NCI-H2029 (cell line): ENCODE measurements at regions not wholly inside any gene's neighbourhood (a gene's known extent, or its start where the extent isn't known, plus 50 kb on each side); places are given as distances from the start of the nearest gene placed in this dataset.

Source experiments
- DNase-seq: peaks from one replicate; lab custom pipeline; 2025; lab: John Stamatoyannopoulos, UW

GRCh38 chr4:119932277-119932676, 134.4 kb downstream of the MAD2L1 start:
- DNase-seq = no peak

DNA sequence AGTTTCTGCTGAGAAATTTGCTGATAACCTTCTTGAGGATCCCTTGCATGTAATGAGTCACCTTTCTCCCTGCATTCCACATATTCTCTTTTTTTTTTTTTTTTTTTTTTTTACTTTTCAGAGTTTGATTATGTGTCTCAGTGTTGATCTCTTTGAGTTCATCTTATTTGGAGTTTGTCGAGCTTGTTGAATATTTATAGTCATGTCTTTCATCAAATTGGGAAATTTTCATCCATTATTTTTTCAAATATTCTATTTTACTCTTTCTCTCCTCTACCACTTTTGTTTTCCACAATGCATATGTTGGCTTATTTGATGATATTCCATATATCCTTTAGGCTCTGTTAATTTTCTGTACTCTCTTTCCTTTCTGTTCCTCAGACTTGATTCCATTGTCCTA, 136.1 kb downstream of the MAD2L1 start:
- no peak for DNase-seq

DNA sequence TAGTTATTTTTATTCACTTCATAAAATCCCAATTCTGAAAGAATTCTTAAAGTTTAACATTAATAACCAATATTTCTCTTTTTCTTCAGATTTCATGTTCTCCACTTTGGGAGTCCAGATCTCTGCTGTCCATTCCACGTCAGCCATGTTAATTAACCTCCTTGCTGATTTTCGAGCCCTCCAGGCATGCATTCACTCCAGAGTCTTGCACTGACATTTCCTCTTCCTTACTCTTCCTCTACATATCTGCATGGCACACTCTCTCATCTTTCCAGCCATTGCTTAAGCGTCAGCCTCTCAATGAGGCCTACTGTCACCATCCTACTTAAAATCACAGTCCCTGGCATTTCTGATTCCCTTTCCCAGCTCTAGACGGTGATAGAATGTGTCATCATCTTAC, 144.8 kb downstream of the MAD2L1 start:
- DNase-seq = no peak

- no peak for DNase-seq
Measured at GRCh38 chr4:119906277-119906676, 160.4 kb downstream of the MAD2L1 start.

DNA sequence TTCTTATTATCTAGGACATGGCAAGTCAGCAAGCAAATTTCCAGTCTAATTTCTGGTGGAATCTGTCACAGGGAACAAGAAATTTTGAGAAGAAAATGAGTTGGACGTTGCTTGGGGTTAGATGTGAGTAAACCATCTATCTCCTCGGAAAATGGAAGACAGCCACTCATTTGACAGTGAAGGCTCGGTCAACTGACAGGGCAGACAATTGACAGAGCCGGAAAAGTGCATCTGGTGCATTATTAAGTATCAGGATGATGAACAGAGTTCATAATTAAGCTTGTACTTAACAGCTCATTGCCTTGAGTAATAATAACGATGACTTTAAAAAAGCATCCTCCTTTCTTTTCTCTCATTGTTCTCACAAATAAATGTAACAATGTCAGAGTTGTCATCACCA, 168.4 kb downstream of the MAD2L1 start:
- DNase-seq = no peak

DNA sequence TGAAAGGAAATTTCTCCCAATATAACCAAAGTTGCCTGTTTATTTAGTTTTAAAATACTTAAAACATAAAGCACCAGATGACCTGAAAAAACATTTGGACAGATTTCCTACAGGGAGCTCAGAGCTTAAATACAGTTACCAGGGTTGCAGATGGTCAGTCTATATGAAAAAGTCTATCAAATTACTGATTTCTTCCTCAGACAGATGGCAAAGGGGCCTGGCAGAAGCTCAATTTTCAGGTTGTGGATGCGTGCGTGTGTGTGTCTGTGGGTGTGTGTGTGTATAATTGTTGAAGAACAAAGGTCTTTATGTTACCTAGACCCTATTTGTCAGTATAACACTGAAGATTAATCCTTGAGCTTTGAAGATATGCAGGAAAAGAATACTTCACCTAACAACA, 169.4 kb downstream of the MAD2L1 start:
- DNase-seq = no peak

- DNase-seq = no peak
Measured at GRCh38 chr4:119894650-119895208, 171.9 kb downstream of the MAD2L1 start.

DNA sequence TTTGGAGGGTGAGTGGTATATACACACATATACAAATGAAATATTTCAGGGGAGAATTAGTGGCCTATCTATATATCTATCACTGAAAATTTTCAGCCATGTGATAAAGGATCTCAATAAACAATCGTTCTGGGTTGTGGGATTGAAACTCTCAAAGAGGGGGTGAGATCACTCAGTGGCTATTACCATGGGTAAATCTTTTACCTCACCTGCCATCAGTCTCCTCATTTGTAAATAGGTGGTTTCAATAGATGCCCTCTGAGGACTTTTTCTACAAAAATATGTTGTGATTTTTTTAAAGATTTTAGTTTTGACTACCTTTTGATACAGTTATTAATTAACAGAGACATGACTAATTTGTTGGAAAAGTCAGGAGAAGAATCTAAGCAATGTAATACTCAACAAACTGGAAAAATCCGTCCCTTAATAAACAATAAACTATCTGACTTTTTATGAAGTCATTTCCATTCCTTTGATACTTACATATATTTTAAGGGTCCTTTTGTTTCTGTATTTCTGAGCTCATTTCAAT, 192.8 kb downstream of the MAD2L1 start:
- DNase-seq = no peak

- DNase-seq = no peak
Measured at GRCh38 chr4:119873132-119873531, 193.5 kb downstream of the MAD2L1 start.

GRCh38 chr4:119872371-119873016, 194.2 kb downstream of the MAD2L1 start:
- no peak for DNase-seq

GRCh38 chr4:119870856-119871255, 195.8 kb downstream of the MAD2L1 start:
- DNase-seq = no peak

GRCh38 chr4:119865789-119866188, 200.9 kb downstream of the MAD2L1 start:
- DNase-seq = no peak

- no peak for DNase-seq
Measured at GRCh38 chr4:119865389-119865788, 201.3 kb downstream of the MAD2L1 start.

GRCh38 chr4:119861731-119862130, 204.9 kb downstream of the MAD2L1 start:
- no peak for DNase-seq

DNA sequence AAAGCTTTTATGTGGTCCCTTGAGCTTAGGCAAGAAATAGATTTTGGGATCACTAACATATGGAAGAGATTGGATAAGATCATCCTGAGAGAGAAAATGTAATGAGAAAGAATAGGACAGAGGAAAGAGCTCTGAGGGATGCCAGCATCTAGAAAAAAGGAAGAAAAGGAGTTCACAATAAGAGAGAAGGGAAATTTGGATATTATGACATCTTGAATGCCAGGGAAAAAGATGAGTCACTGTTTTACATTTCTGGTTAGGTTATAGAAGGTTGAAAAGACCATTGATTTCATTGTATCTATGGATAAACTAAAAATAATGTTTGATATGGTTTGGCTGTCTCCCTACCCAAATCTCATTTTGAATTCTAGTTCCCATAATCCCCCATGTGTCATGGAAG, 208.5 kb downstream of the MAD2L1 start:
- DNase-seq = no peak

GRCh38 chr4:119854364-119854763, 212.3 kb downstream of the MAD2L1 start:
- DNase-seq = no peak

GRCh38 chr4:119851649-119852048, 215.0 kb downstream of the MAD2L1 start:
- no peak for DNase-seq

GRCh38 chr4:119841361-119841760, 212.8 kb upstream of the PDE5A start:
- no peak for DNase-seq

DNA sequence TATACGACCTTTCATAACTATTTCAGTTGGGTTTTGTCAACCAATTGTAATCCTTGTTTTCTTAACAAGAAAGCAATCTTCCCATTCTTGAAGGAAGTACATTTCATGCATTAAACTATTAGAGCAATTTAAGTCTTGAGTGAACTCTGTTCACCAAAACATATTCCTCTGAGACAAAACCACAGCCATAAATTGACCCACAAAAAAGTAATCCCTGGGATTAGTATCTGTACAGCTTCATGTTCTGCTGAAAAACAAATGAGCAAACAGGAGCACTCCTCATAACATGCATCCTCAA, 207.0 kb upstream of the PDE5A start:
- no peak for DNase-seq

DNA sequence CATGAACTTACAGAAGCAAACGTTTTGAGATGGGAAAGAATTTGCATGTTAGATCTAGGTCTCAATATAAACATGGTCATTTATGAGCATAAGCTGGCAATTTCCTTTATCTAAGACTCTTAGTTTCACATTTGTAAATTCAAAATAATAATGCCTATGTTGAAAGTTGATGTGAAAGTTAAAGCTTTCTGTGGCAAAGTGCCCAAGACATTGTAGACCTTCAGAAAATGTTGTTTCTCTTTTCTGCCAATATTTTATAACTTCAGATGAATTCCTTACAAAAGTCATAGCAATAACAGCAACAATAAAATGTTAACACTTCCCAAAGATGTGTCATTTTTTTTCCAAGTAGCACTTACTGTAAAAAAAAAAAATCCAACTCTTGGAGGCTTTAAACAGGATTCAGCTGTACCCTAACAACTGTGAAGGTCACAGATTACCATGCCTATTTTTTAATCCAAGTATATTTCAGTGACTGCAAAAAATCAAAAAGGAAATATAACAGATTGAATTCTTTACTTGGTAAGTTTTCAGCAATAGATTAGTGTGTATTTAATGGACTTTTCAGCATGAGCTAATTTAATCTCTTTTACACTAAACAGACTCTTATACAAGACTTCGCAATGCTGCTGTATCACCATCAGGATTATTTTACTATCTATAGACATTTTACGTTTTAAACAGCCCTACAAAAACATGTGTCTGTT, 206.5 kb upstream of the PDE5A start:
- no peak for DNase-seq

GRCh38 chr4:119833611-119834010, 205.0 kb upstream of the PDE5A start:
- no peak for DNase-seq

GRCh38 chr4:119832776-119833175, 204.2 kb upstream of the PDE5A start:
- no peak for DNase-seq

GRCh38 chr4:119829326-119829725, 200.7 kb upstream of the PDE5A start:
- no peak for DNase-seq

DNA sequence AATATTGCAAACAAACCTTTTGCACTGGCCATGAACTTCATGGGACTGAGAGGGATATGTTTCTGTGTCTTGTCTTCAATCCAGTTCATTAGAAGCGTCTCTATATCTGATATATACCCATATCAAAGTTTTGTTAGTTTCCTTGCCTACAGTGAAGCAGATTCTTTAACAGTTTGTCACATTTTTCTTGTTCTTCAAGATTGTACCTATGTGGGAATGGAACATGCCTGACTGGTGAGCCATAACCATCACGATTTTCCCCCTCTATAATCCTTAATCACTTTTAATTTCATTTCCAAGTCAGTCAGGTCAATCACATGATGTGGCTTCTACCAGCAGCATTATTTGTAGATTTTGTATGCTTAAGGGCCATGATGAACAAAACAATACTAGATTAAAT, 197.1 kb upstream of the PDE5A start:
- DNase-seq = no peak
